ENCODE measurements at regions not wholly inside any gene's neighbourhood (a gene's known extent, or its start where the extent isn't known, plus 50 kb on each side); places are given as distances from the start of the nearest gene placed in this dataset.

DNA sequence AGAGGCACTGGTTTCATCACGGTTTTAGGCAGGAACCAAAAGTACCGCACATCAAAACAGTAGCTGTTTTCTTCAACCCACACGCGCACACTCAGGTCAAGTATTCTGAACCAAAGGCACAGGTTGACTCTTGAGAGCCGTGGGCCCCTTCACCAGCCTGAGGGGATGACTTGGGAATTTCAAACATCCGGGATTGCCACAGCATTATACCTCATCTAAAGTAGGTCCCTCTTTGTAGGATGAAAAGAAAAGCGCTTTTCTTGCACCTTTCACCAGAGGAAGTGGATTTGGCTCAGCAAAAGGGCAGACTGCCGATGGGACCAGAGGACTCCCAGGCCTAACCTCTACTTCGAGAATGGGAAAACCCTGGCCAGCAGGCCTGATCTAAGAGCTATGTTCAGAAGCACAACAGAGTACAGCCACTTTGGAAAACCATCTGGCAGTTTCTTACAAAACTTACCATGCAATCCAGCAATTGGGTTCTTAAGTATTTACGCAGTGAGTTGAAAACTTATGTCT is 88.2 kb upstream of the PROK2 start:
- Histone ChIP-seq H3K36me3 (no peaks in the 10 kb centered on the region), H3K4me3 (no peak overlapping the region), H3K4me1 (no peaks in the 10 kb centered on the region), H3K9me3 (peaks cover 0 to 7% (median 0%) of the 10 kb centered on the region in 3 donors), H3K27me3 (peaks cover 0 to 5% of the 10 kb centered on the region in 2 donors), H3K27ac (no peak overlapping the region)
- TF ChIP-seq, protein P1, sequence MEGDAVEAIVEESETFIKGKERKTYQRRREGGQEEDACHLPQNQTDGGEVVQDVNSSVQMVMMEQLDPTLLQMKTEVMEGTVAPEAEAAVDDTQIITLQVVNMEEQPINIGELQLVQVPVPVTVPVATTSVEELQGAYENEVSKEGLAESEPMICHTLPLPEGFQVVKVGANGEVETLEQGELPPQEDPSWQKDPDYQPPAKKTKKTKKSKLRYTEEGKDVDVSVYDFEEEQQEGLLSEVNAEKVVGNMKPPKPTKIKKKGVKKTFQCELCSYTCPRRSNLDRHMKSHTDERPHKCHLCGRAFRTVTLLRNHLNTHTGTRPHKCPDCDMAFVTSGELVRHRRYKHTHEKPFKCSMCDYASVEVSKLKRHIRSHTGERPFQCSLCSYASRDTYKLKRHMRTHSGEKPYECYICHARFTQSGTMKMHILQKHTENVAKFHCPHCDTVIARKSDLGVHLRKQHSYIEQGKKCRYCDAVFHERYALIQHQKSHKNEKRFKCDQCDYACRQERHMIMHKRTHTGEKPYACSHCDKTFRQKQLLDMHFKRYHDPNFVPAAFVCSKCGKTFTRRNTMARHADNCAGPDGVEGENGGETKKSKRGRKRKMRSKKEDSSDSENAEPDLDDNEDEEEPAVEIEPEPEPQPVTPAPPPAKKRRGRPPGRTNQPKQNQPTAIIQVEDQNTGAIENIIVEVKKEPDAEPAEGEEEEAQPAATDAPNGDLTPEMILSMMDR (IDR thresholded peaks at IDR 0.05): no peak
- intact Hi-C loops (cut with DNase I; ENCODE audit: low total_unique reads): no loop called here
- no peak for DNase-seq

DNA sequence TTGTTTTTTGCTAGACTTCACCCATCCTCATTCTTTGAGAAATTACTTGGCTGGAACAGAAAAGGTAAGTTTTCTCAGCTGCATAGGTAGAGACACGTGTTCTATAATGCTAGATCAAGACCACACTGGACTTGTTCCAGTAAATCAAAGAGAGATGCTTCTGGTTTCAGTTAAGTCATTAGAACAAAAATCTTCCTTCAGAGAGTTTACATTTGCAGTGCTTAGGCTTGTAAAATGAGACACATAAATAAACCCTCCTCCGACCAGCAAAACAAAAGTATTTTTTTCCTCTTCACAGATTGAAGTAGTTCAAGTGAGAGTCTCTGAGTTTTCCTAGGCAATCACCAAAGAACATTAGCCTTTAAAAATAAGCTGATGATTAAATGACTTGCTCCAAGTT is 87.3 kb upstream of the PROK2 start:
- Histone ChIP-seq H3K27ac (no peak overlapping the region), H3K4me3 (no peak overlapping the region), H3K36me3 (no peaks in the 10 kb centered on the region), H3K27me3 (peaks cover 0 to 5% of the 10 kb centered on the region in 2 donors), H3K4me1 (no peaks in the 10 kb centered on the region), H3K9me3 (peaks cover 0 to 12% (median 0%) of the 10 kb centered on the region in 3 donors)
- intact Hi-C loops (cut with DNase I; ENCODE audit: low total_unique reads): no loop called here
- TF ChIP-seq, protein P1 (IDR thresholded peaks at IDR 0.05): no peak
- no peak for DNase-seq

DNA sequence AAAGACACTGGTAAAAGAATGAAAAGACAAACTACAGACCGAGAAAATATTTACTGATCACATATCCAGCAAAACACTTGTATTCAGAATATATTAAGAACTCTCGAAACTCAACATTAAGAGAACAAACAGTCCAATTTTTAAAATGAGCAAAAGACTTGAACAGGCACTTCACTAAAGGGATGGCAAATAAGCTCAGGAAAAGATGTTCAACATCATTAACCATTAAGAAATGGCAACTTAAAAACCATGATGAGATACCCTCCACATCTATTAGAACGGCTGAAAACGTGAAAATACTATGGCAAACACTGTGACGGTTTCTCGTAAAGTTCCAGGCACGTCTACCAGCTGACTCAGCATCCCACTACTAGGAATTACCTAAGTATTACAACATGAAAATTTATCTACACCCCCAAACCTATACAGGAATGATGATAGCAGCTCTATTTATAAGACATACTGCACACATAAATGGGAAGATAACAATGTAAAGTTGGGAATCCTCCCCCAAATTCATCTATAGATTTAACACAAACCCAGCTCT is 86.1 kb upstream of the PROK2 start:
- no peak overlapping the region for H3K27ac ChIP-seq
- intact Hi-C loops (cut with DNase I; ENCODE audit: low total_unique reads): no loop called here
- no peak overlapping the region for H3K4me3 ChIP-seq
- peaks cover 0 to 5% of the 10 kb centered on the region in 2 donors for H3K27me3 ChIP-seq
- DNase-seq: no peak
- H3K4me1 ChIP-seq: no peaks in the 10 kb centered on the region
- no peaks in the 10 kb centered on the region for H3K36me3 ChIP-seq
- TF ChIP-seq, protein P1 (IDR thresholded peaks at IDR 0.05): no peak
- peaks cover 0 to 12% (median 0%) of the 10 kb centered on the region in 3 donors for H3K9me3 ChIP-seq

DNA sequence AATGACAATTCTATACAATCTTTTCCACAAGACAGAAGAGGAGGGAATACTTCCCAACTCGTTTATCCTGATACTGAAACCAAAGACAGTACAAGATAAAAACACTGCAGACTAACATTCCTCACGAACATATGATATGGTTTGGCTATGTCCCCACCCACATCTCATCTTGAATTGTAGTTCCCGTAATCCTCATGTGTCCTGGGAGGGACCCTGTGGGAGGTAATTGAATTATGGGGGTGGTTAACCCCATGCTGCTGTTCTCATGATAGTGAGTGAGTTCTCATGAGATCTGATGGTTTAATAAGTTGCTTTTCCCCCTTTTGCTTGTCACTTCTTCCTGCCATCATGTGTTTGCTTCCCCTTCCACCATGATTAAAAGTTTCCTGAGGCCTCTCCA is 83.9 kb upstream of the PROK2 start:
- Histone ChIP-seq H3K27ac (no peak overlapping the region), H3K4me3 (no peak overlapping the region), H3K4me1 (no peaks in the 10 kb centered on the region), H3K36me3 (no peaks in the 10 kb centered on the region), H3K27me3 (peaks cover 0 to 16% of the 10 kb centered on the region in 2 donors), H3K9me3 (peaks cover 0 to 12% (median 0%) of the 10 kb centered on the region in 3 donors)
- TF ChIP-seq, protein P1 (IDR thresholded peaks at IDR 0.05): no peak
- intact Hi-C loops (cut with DNase I; ENCODE audit: low total_unique reads): no loop called here
- no peak for DNase-seq

DNA sequence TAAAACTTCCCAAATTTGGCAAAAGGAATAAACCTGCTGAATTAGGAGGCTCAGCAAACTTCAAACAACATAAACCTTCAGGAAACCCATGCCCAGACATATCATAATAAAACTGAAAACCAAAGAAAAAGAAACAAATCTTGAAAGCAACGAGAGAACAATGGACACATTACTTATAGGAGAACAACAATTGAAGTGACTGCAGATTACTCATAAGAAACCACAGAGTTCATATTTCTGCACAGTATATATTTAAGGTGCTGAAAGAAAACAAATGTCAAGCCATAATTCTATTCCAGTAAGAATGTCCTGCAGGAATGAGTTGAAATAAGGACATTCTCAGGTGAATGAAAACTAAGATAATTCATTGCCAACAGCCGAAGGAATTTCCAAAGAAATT is 80.8 kb upstream of the PROK2 start:
- Histone ChIP-seq H3K9me3 (peaks cover 0 to 9% (median 5%) of the 10 kb centered on the region in 3 donors), H3K4me3 (no peak overlapping the region), H3K4me1 (no peaks in the 10 kb centered on the region), H3K27me3 (peaks cover 0 to 38% of the 10 kb centered on the region in 2 donors), H3K36me3 (no peaks in the 10 kb centered on the region), H3K27ac (no peak overlapping the region)
- DNase-seq: no peak
- TF ChIP-seq, protein P1 (IDR thresholded peaks at IDR 0.05): no peak
- intact Hi-C loops (cut with DNase I; ENCODE audit: low total_unique reads): no loop called here

Measured in tibial artery (tissue), 4 donors.